K562 (cell line): ENCODE measurements at regions not wholly inside any gene's neighbourhood (a gene's known extent, or its start where the extent isn't known, plus 50 kb on each side); places are given as distances from the start of the nearest gene placed in this dataset.

ENCODE experiments used
- ATAC-seq: fragments of 200-7000 bp; cut with Tn5 transposase; 3 replicates; pipeline ENCODE4 v1.9.1; 2020; ENCODE audit warnings: moderate library complexity
- BruUV-seq: library from RNA; stranded (reverse); fragments of 400-500 nt; replicated peaks from 2 replicates; lab custom pipeline; 2021; lab: Mats Ljungman, UMichigan
- CTCF ChIA-PET: fragments of 300-600 bp; formaldehyde crosslinking; extraction: SDS; loops from one replicate; lab custom pipeline; 2021; ENCODE audit warnings: low intra/inter-chr PET ratio; lab: Yijun Ruan, JAX
- POLR2A ChIA-PET: fragments of 300-600, 350-650 bp; sonication (Branson Sonifier 250); formaldehyde crosslinking; extraction: SDS; loops from one replicate; lab custom pipeline; 2021; ENCODE audit warnings: antibody characterized with exemption, inconsistent platforms; lab: Yijun Ruan, JAX
- DNase-seq, 4 experiments: peaks; one replicate each; pipeline versions ENCODE4 v3.0.0 to v3.0.0-alpha.2; 2011 to 2018; ENCODE audit warnings: low spot score in 3 of 4, mixed read lengths in 3 of 4; ENCODE audit errors: extremely low read depth in 1 of 4
- FAIRE-seq: peaks from 2 replicates; lab custom pipeline; 2011; peaks lifted over from hg19 to GRCh38; lab: Jason Lieb, UNC
- H2AFZ ChIP-seq: 2 replicates; pipeline ENCODE4 v1.6.0; 2011; ENCODE audit warnings: low read depth, low read length, control low read depth, inconsistent platforms
- H3K27ac ChIP-seq: fragments of 200-600 bp; 3 replicates; pipeline ENCODE4 v1.8.0; 2011; ENCODE audit warnings: low read depth, mild to moderate bottlenecking, control low read depth, inconsistent platforms, low read length, moderate library complexity, mixed read lengths; ENCODE audit errors: extremely low read depth
- H3K27me3 ChIP-seq, 2 experiments: fragments of 300-600 bp in 1 of 2; 2 replicates in 1 of 2; 3 replicates in 1 of 2; pipeline versions ENCODE4 v1.6.0 to v1.8.0; 2011; ENCODE audit warnings: inconsistent platforms in 2 of 2, low read length in 2 of 2, mild to moderate bottlenecking in 1 of 2, mixed read lengths in 1 of 2, moderate library complexity in 1 of 2; ENCODE audit not compliant: control insufficient read depth in 2 of 2, insufficient read depth in 2 of 2
- H3K36me3 ChIP-seq: fragments of 300-600 bp; 3 replicates; pipeline ENCODE4 v1.8.0; 2011; ENCODE audit warnings: mild to moderate bottlenecking, low read length, inconsistent platforms; ENCODE audit not compliant: control insufficient read depth, insufficient read depth
- H3K4me1 ChIP-seq, 2 experiments: fragments of 200-600 bp in 1 of 2; replicated peaks in 1 of 2; 2 replicates in 1 of 2; 3 replicates in 1 of 2; pipeline versions ENCODE4 v1.5.1 to v1.8.0; 2011; ENCODE audit warnings: inconsistent platforms in 2 of 2, low read length in 2 of 2, mild to moderate bottlenecking in 1 of 2, mixed read lengths in 1 of 2, moderate library complexity in 1 of 2; ENCODE audit not compliant: control insufficient read depth in 2 of 2, insufficient read depth in 2 of 2
- H3K4me2 ChIP-seq: 2 replicates; pipeline ENCODE4 v1.6.1; 2011; ENCODE audit warnings: low read length, control low read depth, inconsistent platforms, mixed read lengths; ENCODE audit not compliant: insufficient read depth
- H3K4me3 ChIP-seq: fragments of 200-600 bp; sonication (generic), shearing (Covaris generic); 2 replicates; pipeline ENCODE4 v1.5.1; 2016; ENCODE audit warnings: control low read depth, inconsistent platforms
- H3K79me2 ChIP-seq: fragments of 200-600 bp; 3 replicates; pipeline ENCODE4 v1.8.0; 2011; ENCODE audit warnings: low read length, inconsistent platforms; ENCODE audit not compliant: control insufficient read depth, insufficient read depth
- H3K9ac ChIP-seq, 2 experiments: 2 replicates each; pipeline versions ENCODE4 v1.6.0 to v1.6.1; 2011; ENCODE audit warnings: low read depth in 2 of 2, low read length in 2 of 2, control low read depth in 1 of 2, inconsistent platforms in 1 of 2, mild to moderate bottlenecking in 1 of 2, mixed read lengths in 1 of 2; ENCODE audit not compliant: insufficient read depth in 1 of 2
- H3K9me1 ChIP-seq: one replicate; pipeline ENCODE4 v1.6.0; 2011; ENCODE audit warnings: inconsistent platforms, mild to moderate bottlenecking, low read length, moderate library complexity; ENCODE audit not compliant: control insufficient read depth, insufficient read depth
- H3K9me3 ChIP-seq: replicated peaks from 2 replicates; pipeline ENCODE4 v1.5.1; 2011; ENCODE audit warnings: low read depth, low read length, inconsistent platforms; ENCODE audit not compliant: control insufficient read depth, insufficient read depth
- H4K20me1 ChIP-seq: replicated peaks from 2 replicates; pipeline ENCODE4 v1.6.1; 2011; ENCODE audit warnings: low read length, inconsistent platforms, mixed read lengths; ENCODE audit not compliant: control insufficient read depth, insufficient read depth
- CREB5 ChIP-seq: fragments of 250-450 bp; sonication (Bioruptor Pico); IDR thresholded peaks from 2 replicates; pipeline ENCODE4 v1.5.0; 2020; ENCODE audit warnings: mild to moderate bottlenecking
- DDX20 ChIP-seq: fragments of 450-650 bp; IDR thresholded peaks from 2 replicates; pipeline ENCODE4 v1.6.1; 2016; ENCODE audit warnings: missing genetic modification characterization, low read depth, mild to moderate bottlenecking, missing compliant biosample characterization, moderate library complexity
- ERF ChIP-seq: fragments of 450-650 bp; formaldehyde crosslinking; IDR thresholded peaks from 2 replicates; pipeline ENCODE4 v1.4.0; 2020; ENCODE audit warnings: mild to moderate bottlenecking, mixed read lengths
- FOXP1 ChIP-seq: sonication (generic); formaldehyde crosslinking; IDR thresholded peaks from 2 replicates; pipeline ENCODE4 v1.8.0; 2022; ENCODE audit warnings: mild to moderate bottlenecking, missing genetic modification reagents
- HNRNPL ChIP-seq: fragments of 200-400 bp; formaldehyde crosslinking; IDR thresholded peaks from 2 replicates; pipeline ENCODE4 v1.6.1; 2017; ENCODE audit warnings: low read depth, mild to moderate bottlenecking, low read length
- NFE2 ChIP-seq: IDR thresholded peaks from 2 replicates; pipeline ENCODE4 v1.6.1; 2014; ENCODE audit warnings: antibody characterized with exemption, low read depth
- NFIX ChIP-seq: fragments of 250-450 bp; sonication (Bioruptor Pico); IDR thresholded peaks from 2 replicates; pipeline ENCODE4 v1.4.0; 2020; ENCODE audit warnings: low read depth, mild to moderate bottlenecking, moderate library complexity
- XRCC4 ChIP-seq: IDR thresholded peaks from one replicate; pipeline ENCODE4 v1.6.1; 2011; ENCODE audit not compliant: insufficient read depth, insufficient read length; ENCODE audit errors: extremely low read depth
- YBX1 ChIP-seq: fragments of 450-650 bp; IDR thresholded peaks from 2 replicates; pipeline ENCODE4 v1.7.1; 2016; ENCODE audit warnings: mild to moderate bottlenecking
- ZNF41 ChIP-seq: fragments of 250-450 bp; sonication (Bioruptor Pico); conservative IDR thresholded peaks from 2 replicates; pipeline ENCODE4 v1.4.0; 2020; ENCODE audit warnings: mild to moderate bottlenecking
- ZNF695 ChIP-seq: fragments of 450-650 bp; formaldehyde crosslinking; IDR thresholded peaks from 2 replicates; pipeline ENCODE4 v1.4.0; 2020; ENCODE audit warnings: mild to moderate bottlenecking, moderate library complexity
- WGBS: fragments of 100-300 bp; shearing (Covaris generic); methylation state at CpG from one replicate; pipeline ENCODE4 v1.1.6; 2016; ENCODE audit warnings: low coverage, mixed read lengths; ENCODE audit not compliant: insufficient coverage; ENCODE audit errors: missing lambda C conversion rate; 5-methylcytosine and 5-hydroxymethylcytosine counted together
- in situ Hi-C: fragments of 300-500 bp; cut with MboI; formaldehyde crosslinking; loops from 4 replicates; pipeline ENCODE4 v1.15.0; 2018; ENCODE audit warnings: inconsistent platforms, mixed read lengths
- intact Hi-C: fragments of 100-400 bp; cut with micrococcal nuclease; formaldehyde crosslinking; loops from 2 replicates; pipeline ENCODE4 v1.14.2; 2022
- TF ChIP-seq, protein P1 (sequence below): sonication (generic); formaldehyde crosslinking; IDR thresholded peaks from 2 replicates; pipeline ENCODE4 v1.5.0; 2020; ENCODE audit warnings: missing genetic modification reagents
- TF ChIP-seq, protein P2 (sequence below): fragments of 200-400 bp; formaldehyde crosslinking; IDR thresholded peaks from 2 replicates; pipeline ENCODE4 v1.6.1; 2017; ENCODE audit warnings: mild to moderate bottlenecking, low read depth, low read length, moderate library complexity
- TF ChIP-seq, protein P3 (sequence below): sonication (generic); formaldehyde crosslinking; IDR thresholded peaks from 2 replicates; pipeline ENCODE4 v1.8.0; 2022; ENCODE audit warnings: mild to moderate bottlenecking, missing genetic modification reagents

GRCh38 chr13:54636231-54636630 lies 1607.6 kb downstream of the OLFM4 start:
- Histone ChIP-seq H3K36me3 (no peaks in the 10 kb centered on the region), H3K27ac (no peak overlapping the region), H3K9me1 (no peaks in the 10 kb centered on the region), H2AFZ (no peak overlapping the region), H3K79me2 (no peaks in the 10 kb centered on the region), H3K27me3 (no peaks in the 10 kb centered on the region), H3K4me1 (no peaks in the 10 kb centered on the region), H3K4me3 (no peak overlapping the region), H3K4me2 (no peak overlapping the region), H3K9ac (no peak overlapping the region), H3K9me3 (no peaks in the 10 kb centered on the region), H4K20me1 (no peaks in the 10 kb centered on the region)
- BruUV-seq, result no TSS peak
- TF ChIP-seq FOXP1 (CRISPR knock-in tag) (no peak), YBX1 (no peak), HNRNPL (no peak), ZNF695 (no peak), NFIX (no peak), ERF (CRISPR knock-in tag) (no peak), DDX20 (tag) (no peak), NFE2 (no peak), ZNF41 (CRISPR knock-in tag) (no peak), XRCC4 (no peak), CREB5 (CRISPR knock-in tag) (no peak)
- TF ChIP-seq, protein P1, sequence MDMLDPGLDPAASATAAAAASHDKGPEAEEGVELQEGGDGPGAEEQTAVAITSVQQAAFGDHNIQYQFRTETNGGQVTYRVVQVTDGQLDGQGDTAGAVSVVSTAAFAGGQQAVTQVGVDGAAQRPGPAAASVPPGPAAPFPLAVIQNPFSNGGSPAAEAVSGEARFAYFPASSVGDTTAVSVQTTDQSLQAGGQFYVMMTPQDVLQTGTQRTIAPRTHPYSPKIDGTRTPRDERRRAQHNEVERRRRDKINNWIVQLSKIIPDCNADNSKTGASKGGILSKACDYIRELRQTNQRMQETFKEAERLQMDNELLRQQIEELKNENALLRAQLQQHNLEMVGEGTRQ (CRISPR knock-in tag), result no peak
- TF ChIP-seq, protein P2, sequence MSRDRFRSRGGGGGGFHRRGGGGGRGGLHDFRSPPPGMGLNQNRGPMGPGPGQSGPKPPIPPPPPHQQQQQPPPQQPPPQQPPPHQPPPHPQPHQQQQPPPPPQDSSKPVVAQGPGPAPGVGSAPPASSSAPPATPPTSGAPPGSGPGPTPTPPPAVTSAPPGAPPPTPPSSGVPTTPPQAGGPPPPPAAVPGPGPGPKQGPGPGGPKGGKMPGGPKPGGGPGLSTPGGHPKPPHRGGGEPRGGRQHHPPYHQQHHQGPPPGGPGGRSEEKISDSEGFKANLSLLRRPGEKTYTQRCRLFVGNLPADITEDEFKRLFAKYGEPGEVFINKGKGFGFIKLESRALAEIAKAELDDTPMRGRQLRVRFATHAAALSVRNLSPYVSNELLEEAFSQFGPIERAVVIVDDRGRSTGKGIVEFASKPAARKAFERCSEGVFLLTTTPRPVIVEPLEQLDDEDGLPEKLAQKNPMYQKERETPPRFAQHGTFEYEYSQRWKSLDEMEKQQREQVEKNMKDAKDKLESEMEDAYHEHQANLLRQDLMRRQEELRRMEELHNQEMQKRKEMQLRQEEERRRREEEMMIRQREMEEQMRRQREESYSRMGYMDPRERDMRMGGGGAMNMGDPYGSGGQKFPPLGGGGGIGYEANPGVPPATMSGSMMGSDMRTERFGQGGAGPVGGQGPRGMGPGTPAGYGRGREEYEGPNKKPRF, result no peak
- TF ChIP-seq, protein P3, sequence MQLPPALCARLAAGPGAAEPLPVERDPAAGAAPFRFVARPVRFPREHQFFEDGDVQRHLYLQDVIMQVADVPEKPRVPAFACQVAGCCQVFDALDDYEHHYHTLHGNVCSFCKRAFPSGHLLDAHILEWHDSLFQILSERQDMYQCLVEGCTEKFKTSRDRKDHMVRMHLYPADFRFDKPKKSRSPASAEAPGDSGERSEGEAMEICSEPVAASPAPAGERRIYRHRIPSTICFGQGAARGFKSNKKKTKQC, result no peak
- in situ Hi-C loops (no loop called here), intact Hi-C loops (no loop called here)
- FAIRE-seq, result no peak
- CTCF ChIA-PET, result no interaction called here
- no peak for DNase-seq
- POLR2A ChIA-PET, result interaction anchor here (0.7 kb wide), 1 partner anchor 44 kb away, joined by 3 read pairs; no protein-coding TSS in a partner anchor
- 0% methylated on average over 2 of the region's 2 CpGs for WGBS
- ATAC-seq, result no peak
